Epithelial cell of esophagus (primary cell): ENCODE measurements at regions not wholly inside any gene's neighbourhood (a gene's known extent, or its start where the extent isn't known, plus 50 kb on each side); places are given as distances from the start of the nearest gene placed in this dataset.
A peak's percentile ranks its signal among the peaks of the same experiment; 100 is the strongest.

Experiments
- DNase-seq: peaks from one replicate; pipeline ENCODE4 v3.0.0; 2010; ENCODE audit warnings: low read depth
- H3K4me3 ChIP-seq: 2 replicates; pipeline ENCODE4 v1.5.1; 2011; ENCODE audit warnings: mild to moderate bottlenecking, low read length, control low read depth
- CTCF ChIP-seq: IDR thresholded peaks from 2 replicates; pipeline ENCODE4 v1.5.1; 2011; ENCODE audit warnings: low read depth, mild to moderate bottlenecking, low read length, control low read depth, inconsistent platforms; ENCODE audit not compliant: insufficient read depth; ENCODE audit errors: missing control alignments

GRCh38 chr13:34004676-34005075, 186.7 kb downstream of the RFC3 start:
- TF ChIP-seq CTCF, result no peak
- H3K4me3 ChIP-seq, result no peak overlapping the region
- no peak for DNase-seq

DNA sequence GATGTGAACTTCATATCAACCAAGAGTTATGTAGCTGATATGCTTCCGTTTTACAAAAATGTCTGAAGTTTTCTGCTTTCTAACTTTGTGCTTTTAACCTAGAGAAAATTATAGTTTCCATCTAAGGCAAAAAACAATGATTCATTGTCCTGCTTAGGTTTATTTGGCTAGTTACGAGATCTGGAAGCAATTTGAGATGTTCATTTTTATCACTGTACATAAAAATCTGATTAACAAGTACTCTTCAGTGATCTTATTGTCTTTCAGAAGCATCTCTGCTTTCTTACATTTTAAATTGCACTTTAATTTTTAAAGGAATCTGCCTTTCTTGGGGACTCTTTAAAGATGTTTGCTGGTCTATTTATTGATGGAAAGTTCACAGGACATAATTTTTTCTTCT, 188.1 kb downstream of the RFC3 start:
- no peak for DNase-seq
- TF ChIP-seq CTCF, result no peak
- H3K4me3 ChIP-seq, result no peak overlapping the region

- no peak for TF ChIP-seq CTCF
- peak; percentile 40 for DNase-seq
- H3K4me3 ChIP-seq, result no peak overlapping the region
Measured at GRCh38 chr13:34011552-34012085, 193.7 kb downstream of the RFC3 start.

GRCh38 chr13:34012382-34012781, 194.4 kb downstream of the RFC3 start:
- no peak for TF ChIP-seq CTCF
- H3K4me3 ChIP-seq, result no peak overlapping the region

DNA sequence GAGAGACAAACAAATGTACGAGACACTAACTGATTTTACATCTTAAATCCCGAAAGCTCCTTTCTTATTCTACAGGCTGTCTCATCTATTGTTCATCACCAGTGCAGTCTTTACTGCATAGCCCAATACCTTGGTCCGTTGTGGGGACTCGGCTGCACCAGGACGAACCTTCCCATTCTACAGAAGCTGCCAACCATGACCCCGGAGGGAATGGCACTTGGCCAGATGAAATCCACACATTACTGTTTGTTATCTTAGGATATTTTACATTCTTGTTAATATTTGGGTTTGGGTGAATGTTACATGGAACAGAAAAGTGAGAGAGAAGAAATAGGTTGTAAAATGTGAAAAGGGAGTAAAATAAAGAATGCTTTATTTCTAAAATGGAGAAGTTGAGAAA, 195.1 kb downstream of the RFC3 start:
- DNase-seq, result no peak
- no peak for TF ChIP-seq CTCF
- H3K4me3 ChIP-seq, result no peak overlapping the region

More at GRCh38 chr13:34012382-34012781, 194.4 kb downstream of the RFC3 start:
- DNase-seq, result no peak

DNA sequence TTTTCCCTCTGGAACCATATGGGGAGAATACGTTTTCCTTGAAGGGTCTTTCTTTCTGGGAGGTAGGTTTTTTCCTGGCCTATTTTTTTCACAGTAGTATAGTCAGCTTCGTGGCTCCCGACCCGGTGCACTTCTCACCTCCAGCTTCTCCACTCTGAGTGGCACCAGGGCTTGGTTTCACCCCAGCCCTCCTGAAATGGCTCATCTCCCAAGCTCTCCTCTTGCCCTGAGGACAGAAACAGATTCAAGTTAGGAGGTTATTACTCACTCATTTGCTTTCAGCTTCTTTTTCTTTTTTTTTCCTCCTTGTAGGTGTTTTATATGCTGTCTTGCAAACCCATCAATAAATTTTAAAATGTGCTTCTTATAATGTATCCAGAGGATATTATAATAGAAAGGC, 199.3 kb downstream of the RFC3 start:
- peak; percentile 90 for DNase-seq
- no peak for TF ChIP-seq CTCF
- no peak overlapping the region for H3K4me3 ChIP-seq

DNA sequence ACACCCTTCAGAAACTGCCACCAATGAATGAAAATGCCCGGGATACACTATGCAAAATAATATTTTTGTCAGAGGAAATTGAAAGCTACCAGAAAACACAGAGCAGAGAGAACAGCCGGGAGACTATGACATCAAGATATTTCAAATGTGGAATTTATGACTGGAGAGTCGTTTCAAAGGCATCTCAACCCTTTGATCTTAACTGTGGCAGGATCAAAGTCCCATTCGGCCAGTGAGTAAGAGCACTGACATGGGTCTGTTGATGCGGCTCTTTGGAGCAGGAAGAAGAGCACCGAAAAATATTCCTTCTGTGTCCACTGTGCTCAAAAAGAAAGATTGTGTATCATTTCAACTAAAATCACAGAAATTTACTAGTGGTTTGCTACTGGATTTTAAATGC, 201.9 kb downstream of the RFC3 start:
- H3K4me3 ChIP-seq, result no peak overlapping the region
- no peak for TF ChIP-seq CTCF
- no peak for DNase-seq
